ENCODE measurements at regions not wholly inside any gene's neighbourhood (a gene's known extent, or its start where the extent isn't known, plus 50 kb on each side); places are given as distances from the start of the nearest gene placed in this dataset.

DNA sequence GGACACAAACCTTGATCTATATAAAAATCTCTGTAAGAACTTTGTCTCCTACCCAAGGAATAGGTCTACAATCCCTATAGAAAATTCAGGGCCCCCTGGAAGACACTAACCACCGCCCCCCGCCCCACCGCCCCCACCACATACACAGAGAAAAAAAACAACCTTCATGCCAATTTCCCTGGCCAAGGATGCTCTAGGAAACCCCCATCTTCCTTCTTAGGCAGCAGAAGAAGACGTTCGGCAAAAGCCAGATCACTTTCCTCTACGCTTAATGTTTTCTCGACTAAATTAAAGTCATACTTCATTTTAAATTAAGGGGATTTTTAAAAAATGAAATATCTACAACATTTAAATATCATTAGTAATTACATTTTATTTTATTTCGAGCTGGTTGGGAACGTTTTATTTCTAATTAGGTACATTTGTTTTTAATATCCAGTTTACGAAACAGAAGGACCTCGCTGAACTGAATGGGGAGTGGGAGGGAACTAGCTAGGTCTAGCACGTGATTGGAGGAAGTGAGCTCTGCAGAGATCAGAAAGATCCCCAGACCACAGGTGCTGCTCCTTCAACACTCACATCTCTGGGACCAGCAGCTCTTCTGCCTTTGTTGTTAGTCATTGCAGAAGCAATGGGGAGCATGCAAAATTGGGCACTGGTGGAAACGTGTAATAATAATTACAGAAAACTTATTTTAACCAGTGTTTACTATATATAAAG lies 472.3 kb downstream of the MN1 start:
- no peak for DNase-seq

DNA sequence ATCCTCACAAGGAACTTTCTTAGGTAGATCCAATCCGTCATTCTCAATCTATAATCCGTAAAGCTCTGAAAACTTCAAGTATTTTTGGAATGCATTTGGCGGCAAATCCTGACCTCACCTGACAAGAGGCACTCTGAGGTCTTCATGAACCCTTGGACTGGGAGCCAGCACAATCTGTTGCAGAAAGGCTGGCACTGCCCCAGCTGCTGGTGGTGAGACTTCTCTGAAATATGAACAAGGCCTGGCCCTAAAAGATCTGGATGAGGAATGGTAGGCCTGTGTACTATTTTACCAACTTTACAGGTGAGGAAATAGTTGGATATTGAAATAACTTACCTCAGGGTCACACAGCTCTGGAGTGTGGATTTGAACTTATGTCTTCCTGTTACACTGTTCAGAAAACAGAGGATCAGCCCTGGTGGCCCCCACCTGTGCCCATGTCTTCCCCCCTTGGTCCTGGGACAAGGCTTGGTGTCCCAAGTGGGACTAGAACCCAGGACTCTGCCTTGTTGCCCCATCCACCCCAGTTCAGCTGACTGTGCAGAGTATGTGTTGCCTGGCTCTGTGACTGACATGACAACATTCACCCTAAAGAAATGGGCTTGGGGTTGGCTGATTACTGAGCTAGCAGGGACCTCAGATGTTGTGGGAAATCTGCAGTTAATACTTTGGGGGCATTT lies 471.4 kb downstream of the MN1 start:
- no peak for DNase-seq

DNA sequence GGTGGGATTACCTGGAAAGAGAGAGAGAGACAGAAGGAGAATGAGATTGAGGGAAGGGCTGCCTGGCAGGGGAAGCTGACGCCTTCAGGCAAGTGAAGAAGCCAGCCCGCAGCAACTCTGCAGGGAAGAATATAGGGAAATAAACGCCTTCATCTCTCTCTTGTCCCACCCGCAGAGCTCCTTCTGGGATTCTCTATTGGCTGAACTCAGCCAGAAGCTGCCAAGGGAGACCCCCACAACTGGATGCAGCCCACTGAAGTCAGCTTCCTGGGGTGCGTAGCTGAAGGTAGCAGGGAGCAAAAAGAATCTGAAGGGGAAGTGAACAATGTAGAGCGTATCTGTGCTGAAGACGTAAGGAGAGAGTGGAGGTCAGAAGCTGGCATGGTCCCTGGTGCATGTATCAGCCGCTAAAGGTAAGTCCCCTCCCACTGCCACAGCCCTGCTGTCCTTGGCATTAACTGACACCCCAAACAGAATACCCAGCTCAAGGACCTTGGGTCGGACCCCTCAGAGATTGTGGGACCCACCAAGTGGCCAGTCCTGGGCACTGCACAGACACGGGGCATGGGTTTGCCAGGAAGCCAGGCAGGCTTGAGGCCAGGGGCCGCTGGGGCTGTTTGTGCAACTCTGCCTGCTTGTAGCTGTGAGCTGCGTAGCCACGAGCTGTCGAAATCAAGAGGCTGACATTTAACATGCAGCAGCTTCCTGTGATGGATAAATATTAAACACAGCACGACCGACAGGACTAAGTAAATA lies 469.9 kb downstream of the MN1 start:
- DNase-seq, result no peak

DNA sequence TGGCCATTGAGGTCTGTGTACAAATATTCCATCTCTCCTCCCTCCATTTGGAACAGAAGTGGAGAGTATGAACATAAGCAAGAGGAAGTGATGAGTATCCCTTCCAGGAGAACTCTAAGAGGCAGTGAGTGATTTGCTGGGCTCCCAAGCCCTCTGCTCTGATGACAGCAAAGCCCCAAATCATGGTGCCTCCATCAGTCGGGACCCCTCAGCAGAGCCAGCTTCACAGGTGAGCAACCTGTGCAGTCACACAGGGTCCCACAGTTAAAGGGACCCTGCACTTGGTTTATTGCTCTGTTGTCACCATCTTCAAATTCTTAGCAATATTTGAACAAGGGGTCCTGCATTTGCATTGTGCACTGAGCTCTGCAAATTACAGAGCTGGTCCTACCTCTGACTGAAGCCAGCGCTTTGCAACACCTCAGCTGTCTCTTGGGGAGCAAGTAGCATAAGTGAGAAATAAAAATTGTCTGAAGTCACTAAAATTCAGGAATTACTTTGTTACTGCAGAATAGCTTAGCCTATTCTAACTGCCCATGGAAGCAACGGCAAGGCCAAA lies 466.4 kb downstream of the MN1 start:
- no peak for DNase-seq

DNA sequence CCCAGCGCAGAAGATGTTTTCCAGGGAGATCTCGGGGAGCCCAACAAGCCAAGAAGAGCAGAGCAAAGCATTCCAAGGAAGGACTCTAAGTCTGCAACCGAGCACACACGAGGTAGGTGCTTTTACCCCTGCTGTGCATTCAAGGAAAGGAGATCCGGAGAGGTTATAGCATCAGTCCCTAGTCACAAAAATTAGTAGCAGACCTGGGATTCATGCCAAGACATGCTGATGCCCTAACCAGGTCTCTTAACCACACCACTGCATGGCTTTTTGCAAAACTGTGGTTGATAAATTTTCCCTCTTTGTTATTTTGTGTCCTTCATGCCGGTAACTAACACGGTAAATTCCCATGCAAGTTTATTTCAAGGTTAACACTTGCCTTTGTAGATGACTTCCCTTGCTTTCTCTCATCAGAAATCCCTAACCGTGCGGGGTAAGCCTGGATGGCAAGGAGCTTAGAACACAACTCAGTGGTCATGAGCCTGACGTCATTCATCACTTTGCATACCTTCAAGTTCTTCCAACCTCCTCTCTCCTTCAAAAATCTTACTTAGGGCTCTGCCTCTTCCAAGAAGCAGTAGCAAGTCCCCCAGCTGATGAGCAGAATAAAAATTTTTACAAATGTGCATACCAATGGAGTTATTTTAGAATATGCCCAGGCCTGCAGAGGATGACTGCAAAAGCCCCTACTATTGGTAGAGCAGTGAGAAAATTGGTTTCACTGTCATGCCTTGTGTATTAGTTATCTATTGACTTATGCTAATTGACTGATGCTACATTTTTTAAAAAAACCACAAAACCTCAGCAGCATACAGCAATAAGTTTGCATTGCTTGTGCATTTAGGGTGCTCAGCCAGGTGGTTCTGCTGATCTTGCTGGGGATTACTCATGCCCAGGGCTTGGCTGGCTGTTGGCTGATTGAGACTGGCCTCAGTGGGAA lies 465.1 kb downstream of the MN1 start:
- DNase-seq, result no peak

DNA sequence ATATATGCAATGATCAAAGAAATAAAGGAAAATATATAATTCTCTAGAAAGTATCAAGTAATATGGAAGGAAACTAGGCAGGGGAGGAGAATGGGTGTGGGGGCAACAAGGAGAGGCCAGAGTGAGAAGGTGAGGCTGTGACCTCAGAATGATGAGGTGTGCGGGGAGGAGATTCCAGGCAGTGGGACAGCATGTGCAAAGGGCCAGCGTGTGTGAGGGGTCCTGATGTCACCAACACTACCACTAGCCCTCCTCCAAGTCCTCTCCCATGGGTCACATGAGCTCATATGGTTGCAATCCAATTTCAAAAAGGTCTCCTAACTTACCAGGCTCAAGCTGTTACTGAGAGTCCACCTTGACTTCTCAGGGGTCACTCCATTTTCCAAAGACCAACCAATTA lies 463.9 kb downstream of the MN1 start:
- DNase-seq, result no peak

DNA sequence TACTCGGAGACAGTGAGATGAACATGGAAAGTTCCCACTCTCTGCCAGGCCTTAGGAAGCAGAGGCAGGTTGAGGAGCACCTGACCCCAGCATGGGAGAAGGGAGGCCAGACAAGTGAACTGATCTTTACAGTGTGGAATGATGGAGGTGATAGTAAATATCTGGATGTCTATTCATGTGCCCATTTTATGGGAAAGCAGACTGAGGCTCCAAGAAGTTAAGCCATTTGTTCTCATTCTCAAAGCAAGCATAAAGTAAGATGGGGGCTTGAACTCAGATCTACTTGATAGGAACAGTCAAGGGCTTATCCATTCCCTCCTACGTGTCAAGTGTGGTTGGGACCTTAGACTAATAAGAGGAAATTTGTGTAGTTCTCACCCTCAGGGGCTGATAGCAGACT lies 461.5 kb downstream of the MN1 start:
- DNase-seq, result no peak

DNA sequence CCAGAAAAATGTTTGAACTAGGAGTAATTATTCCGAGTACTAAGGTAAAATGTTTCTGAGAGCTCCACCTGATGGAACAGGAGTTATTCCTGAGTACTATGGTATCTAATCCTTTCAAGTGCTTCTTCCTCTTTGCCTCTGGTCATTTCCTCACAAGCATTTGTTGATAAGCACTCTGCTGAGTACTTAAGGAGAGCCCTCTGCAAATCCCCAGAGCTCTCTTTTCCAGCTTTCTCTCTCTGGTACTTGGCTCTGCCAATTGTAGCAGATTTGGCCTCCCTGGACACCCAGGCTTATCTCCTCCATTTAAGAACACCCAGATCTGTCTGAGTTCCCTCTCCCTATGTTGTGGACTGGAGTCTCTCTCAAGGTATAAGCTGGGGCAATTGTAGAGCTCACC lies 457.0 kb downstream of the MN1 start:
- no peak for DNase-seq

DNA sequence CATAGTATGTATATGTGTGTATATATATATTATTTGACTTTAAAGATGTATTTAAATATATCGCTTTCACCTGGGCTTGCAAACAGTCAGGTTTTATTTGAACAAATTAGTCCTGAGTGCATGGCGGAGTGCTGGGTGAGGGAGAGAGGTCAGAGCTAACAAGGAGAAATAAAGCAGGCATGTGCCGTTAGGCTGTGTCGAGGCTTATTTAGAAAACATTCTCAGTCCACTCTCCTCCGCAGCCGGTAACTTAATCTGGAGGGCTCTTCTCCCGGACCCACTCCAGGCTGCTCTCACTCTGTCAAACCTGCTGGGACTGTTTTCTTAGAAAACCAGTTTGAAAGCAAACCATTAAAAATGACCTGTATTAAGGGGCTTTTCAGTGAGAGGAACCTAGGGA lies 455.9 kb downstream of the MN1 start:
- no peak for DNase-seq

DNA sequence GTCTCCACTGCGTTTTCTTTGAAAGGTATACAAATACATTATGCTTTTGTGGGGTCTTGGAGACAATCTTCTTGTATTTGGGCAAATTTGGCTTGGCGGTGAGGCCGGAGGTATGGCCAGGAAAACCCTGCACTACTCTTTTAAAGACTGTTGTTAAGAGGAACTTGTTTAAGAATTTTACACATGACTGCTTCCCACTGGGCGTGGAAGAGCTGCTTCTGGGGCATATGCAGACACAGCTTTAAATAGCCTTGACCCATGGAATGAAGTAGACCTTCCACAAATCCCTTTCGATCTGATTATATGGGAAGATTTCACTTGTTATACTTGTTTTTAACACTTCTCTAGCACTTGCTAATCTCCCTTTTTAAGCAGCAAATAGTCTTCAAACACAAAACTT lies 453.6 kb downstream of the MN1 start:
- no peak for DNase-seq

DNA sequence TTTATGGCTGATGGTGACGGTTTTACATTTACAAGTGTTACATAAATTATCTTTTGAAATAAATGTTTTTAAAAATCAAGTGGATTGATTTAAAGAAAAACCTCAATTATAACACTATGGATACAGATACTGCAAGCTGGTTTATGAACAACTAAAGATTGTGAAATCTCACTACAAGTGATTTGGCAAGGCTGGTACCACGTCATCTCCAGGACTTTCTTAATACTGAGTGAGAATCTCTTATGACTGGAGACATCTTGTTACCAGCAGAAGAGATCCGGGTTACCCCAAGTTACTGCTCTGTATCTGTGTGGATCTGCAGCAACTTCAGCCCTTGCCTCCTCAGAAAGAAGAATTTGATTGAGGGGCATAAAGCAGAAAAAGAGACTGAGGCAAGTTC lies 452.9 kb downstream of the MN1 start:
- no peak for DNase-seq

DNA sequence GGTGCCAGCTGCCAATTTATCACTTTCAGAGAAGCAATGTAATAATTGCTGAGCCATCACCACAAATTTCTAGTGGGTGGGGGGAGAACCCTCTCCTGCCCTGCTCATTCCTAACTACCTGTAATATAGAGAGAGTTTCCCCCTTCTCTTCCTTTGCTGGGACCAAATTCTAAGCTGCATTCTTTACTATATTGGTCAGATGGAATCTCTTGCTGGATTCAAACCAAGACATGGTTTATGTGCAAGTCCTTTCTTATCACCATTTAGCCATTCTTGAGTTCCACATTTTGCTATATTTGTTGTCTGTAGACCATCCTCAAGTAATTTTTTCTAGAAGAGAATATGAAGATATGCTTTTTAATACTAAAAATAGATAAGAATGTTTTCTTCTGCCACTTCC lies 452.1 kb downstream of the MN1 start:
- no peak for DNase-seq

DNA sequence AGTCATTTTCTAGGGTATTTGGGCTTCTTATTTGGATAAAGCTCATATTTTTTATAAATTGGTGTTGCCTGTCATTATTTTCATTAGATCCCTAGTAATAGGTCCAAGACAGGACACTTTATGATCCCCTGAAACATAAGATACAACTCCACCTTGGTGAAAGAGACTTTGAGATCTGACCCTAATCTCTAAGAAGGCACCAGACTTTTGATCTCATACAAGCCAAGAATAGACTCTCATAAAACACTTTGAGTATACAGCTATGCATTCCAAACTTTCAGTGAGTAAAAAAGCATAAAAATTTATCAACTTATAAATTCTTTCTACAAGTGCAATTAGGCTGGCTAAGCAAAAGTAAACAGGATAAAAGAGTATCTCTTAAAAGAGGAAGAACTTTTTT lies 451.2 kb downstream of the MN1 start:
- no peak for DNase-seq

DNA sequence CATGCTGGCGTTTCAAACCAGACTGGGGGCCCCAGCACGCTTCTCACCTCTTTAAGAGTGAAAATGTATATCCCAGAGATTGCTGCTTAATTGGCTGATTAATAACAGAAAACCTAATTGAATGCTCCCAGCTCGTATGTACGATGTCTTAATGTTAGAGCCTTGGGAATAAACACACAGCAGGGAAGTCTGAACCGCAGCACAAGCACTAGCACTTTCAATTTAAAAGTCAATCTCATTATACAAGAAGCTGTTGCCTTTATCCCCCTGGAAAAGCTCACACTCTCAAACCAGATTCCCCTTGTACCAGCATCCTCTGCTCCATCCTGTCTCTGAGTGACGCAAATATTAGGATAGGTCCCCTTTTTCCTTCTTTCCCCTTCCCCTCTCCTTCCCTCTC lies 449.1 kb downstream of the MN1 start:
- DNase-seq, result no peak

DNA sequence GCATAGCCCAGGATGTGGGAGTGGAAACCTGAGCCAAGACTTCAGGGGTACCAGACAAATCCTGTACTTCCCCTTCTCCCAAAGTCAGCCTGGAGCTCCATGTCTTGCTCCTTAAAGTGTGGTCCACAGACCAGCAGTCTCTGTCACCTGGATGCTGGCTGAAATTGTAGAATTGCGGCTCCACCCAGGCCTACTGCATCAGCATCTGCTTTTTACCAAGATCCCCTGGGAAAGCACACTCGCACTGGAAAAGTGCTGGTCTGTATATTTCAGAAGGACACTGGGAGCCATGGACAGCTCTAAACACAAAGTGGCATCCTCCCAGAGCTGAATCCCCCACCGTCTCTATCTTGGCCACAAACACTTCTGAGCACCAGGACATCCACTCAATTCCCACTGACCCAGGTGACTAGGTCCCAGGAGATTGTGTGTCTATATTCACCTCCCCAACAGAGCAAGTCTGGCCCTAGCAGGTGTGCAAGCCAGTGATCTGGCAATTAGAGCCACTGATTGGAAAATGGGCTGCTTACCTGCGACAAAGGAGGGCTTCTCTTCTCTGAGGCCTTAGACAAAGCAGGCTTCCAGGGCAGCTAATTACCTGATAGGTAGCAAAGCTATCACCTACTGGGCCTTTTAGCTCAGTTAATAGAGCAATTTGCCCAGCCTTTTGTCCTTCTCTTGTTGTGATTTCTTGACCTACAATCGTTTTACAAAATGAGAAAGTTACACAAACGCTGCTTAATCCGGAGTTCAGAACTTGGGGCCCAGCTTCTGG lies 443.3 kb downstream of the MN1 start:
- DNase-seq, result peak; percentile 16

DNA sequence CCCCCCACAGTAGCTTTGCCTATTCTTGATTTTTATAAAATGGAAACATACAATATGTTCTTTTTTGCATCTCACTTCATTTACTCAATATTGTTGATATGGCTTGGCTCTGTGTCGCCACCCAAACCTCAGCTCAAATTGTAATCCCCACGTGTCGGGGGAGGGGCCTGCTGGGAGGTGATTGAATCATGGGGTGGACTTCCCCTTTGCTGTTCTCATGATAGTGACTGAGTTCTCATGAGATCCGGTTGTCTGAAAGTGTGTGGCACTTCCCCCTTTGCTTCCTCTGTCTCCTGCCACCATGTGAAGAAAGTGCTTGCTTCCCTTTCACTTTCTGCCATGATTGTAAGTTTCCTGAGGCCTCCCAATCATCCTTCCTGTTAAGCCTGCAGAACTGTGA lies 431.3 kb downstream of the MN1 start:
- DNase-seq, result no peak

DNA sequence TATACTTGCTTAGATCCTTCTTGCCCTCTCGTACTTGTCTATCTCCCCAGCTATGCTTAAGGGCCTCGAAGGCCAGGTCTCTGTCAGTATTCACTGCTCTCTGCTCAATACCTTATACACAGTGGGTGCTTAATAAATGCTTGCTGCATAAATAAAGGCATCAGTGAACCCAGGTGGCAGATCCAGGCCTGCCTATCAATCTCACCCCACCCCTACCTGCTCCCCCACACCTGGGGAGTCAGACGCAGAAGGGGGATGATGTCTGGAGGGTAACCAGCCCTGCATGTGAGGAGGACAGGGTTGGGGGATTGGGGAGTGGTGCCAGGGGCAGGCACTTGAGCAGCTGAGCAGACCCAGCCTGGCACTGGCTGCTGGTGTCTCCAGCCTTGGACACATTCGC lies 430.6 kb downstream of the MN1 start:
- DNase-seq, result no peak

DNA sequence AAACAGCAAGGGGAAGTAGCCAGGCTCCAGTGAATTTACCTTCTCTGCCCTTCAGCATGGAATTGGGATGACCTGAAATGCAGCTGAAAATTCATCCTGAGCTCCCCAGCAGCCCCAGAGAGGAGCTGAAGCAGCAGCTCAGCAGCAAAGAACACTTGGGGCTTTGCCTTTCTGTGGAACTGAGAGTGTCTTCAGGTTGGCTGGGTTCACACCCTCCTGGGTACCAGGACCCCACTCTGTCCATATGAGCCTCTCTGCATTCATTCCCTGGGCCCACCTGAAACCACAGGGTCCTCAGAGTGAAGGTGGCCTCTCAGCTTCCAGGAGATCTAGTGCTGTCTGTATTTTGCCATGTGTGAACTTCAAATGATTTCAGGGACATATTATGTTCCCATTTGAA lies 429.2 kb downstream of the MN1 start:
- no peak for DNase-seq

DNA sequence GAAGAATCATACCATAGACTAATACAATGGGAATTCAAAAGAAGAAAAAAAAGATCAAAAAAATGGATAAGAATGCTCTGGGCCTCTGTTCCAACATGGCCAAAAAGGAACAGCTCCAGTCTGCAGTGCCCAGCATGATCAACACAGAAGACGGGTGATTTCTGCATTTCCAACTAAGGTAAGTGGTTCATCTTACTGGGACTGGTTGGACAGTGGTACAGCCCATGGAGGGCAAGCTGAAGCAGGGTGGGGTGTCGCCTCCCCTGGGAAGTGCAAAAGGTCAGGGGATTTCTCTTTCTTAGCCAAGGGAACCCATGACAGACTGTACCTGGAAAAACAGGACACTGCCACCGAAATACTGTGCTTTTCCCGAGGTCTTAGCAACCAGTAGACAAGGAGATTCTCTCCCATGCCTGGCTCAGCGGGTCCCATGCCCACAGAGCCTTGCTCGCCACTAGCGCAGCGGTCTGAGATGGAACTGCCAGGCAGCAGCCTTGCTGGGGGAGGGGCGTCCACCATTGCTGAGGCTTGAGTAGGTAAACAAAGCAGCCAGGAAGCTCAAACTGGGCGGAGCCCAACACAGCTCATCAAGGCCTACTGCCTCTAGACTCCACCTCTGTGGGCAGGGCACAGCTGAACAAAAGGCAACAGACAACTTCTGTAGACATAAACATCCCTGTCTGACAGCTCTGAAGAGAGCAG lies 428.4 kb downstream of the MN1 start:
- DNase-seq, result peak; percentile 49

DNA sequence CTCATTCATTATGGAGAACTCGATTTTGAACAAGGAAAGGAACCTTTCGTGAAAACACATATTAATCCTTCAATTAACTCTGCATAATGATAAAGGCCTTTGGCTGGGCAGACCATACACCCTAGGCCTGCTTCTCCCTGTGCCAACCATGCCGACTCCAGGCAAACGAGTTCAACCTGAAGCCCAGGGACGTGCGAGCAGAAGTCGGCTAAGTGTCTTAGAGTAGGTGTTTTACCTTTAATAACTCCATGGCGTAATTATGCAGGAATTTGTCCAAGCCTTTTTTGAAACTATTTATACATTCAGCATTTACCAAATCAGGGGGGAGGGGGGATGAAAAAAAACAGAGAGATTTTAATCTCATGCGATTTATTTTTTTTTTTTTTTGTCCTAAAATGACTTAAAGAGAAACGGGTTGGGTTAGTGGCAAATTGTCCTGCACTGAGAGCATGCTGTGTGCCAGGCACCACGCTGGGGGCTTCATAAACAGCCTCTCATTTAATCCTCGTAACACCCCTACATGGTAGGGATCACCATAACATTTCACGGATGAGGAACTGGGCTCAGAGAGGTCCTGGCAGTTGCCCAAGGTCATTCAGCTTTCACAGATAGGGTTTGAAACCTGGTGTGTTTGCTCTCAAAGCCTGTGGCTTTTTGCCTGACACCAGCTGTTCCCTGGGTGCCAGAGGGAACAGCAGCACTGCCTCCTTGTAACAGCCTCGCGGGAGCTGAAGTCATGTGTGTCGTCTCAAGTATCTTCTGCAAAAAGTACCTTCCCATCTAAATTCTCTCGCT lies 423.9 kb downstream of the MN1 start:
- peak; percentile 79 for DNase-seq
